ENCODE measurements at regions not wholly inside any gene's neighbourhood (a gene's known extent, or its start where the extent isn't known, plus 50 kb on each side); places are given as distances from the start of the nearest gene placed in this dataset.

DNA sequence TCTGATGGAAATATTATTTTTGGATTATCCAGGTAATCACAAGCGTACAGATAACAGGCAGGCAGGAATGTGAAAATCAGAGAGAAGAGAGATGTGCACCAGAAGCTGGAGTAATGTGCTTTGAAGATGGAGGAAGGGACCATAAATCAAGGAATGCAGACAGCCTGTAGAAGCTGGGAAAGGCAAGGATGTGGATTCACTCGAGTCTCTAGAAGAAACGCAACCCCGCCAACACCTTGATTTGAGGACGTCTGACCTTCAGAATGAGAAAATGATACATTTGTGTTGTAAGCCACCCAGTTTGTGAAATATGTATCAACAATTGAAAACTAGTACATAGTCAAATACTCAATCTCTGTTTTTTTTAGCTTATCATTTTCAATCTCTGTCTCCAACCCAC, 207.6 kb upstream of the MPDZ start:
- TF ChIP-seq POLR2AphosphoS5 (IDR thresholded peaks at IDR 0.05) (no peak), EP300 (IDR thresholded peaks at IDR 0.05) (no peak), POLR2A (IDR thresholded peaks at IDR 0.05) (no peak)
- TF ChIP-seq, protein P1, sequence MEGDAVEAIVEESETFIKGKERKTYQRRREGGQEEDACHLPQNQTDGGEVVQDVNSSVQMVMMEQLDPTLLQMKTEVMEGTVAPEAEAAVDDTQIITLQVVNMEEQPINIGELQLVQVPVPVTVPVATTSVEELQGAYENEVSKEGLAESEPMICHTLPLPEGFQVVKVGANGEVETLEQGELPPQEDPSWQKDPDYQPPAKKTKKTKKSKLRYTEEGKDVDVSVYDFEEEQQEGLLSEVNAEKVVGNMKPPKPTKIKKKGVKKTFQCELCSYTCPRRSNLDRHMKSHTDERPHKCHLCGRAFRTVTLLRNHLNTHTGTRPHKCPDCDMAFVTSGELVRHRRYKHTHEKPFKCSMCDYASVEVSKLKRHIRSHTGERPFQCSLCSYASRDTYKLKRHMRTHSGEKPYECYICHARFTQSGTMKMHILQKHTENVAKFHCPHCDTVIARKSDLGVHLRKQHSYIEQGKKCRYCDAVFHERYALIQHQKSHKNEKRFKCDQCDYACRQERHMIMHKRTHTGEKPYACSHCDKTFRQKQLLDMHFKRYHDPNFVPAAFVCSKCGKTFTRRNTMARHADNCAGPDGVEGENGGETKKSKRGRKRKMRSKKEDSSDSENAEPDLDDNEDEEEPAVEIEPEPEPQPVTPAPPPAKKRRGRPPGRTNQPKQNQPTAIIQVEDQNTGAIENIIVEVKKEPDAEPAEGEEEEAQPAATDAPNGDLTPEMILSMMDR (IDR thresholded peaks at IDR 0.05) = no peak

Measured in suprapubic skin (tissue), 4 donors.